H1 (cell line): ENCODE measurements at regions not wholly inside any gene's neighbourhood (a gene's known extent, or its start where the extent isn't known, plus 50 kb on each side); places are given as distances from the start of the nearest gene placed in this dataset.
A peak's percentile ranks its signal among the peaks of the same experiment; 100 is the strongest.

Source experiments
- CTCF ChIA-PET: fragments of 300-600 bp; sonication (Branson Sonifier 250); formaldehyde crosslinking; loops from one replicate; lab custom pipeline; 2021; ENCODE audit not compliant: partially characterized antibody; lab: Charles Lee
- POLR2A ChIA-PET: fragments of 300-600 bp; sonication (Branson Sonifier 250); formaldehyde crosslinking; loops from one replicate; lab custom pipeline; 2021; ENCODE audit warnings: inconsistent platforms; ENCODE audit not compliant: partially characterized antibody; lab: Charles Lee
- DNase-seq, 2 experiments: peaks; one replicate each; pipeline versions ENCODE4 v3.0.0 to v3.0.0-alpha.2; 2010 to 2022; ENCODE audit warnings: low spot score in 2 of 2, low read depth in 1 of 2, mixed read lengths in 1 of 2
- FAIRE-seq: peaks from 2 replicates; lab custom pipeline; 2011; peaks lifted over from hg19 to GRCh38; lab: Jason Lieb, UNC
- H2AFZ ChIP-seq: 2 replicates; pipeline ENCODE4 v1.8.1; 2012; ENCODE audit warnings: low read length, inconsistent platforms
- H2AK5ac ChIP-seq: 2 replicates; pipeline ENCODE4 v1.6.1; 2013; ENCODE audit warnings: low read depth, low read length
- H2BK120ac ChIP-seq: replicated peaks from 2 replicates; pipeline ENCODE3; 2013; ENCODE audit warnings: low read depth, low read length, inconsistent platforms
- H2BK12ac ChIP-seq: 2 replicates; pipeline ENCODE4 v1.6.1; 2013; ENCODE audit warnings: low read depth, low read length
- H2BK15ac ChIP-seq: 2 replicates; pipeline ENCODE4 v1.6.1; 2013; ENCODE audit warnings: low read length
- H2BK20ac ChIP-seq: 2 replicates; pipeline ENCODE4 v1.6.1; 2013; ENCODE audit warnings: low read length
- H2BK5ac ChIP-seq: 2 replicates; pipeline ENCODE4 v1.6.1; 2013; ENCODE audit warnings: low read depth, low read length
- H3K14ac ChIP-seq: 2 replicates; pipeline ENCODE4 v1.6.1; 2013; ENCODE audit warnings: inconsistent platforms; ENCODE audit not compliant: insufficient read length
- H3K18ac ChIP-seq: 2 replicates; pipeline ENCODE4 v1.6.1; 2013; ENCODE audit warnings: low read length; ENCODE audit errors: extremely low read depth
- H3K23ac ChIP-seq: 2 replicates; pipeline ENCODE4 v1.6.1; 2013; ENCODE audit warnings: inconsistent platforms; ENCODE audit not compliant: insufficient read length
- H3K23me2 ChIP-seq: 2 replicates; pipeline ENCODE4 v1.6.1; 2013; ENCODE audit warnings: low read depth, low read length
- H3K27ac ChIP-seq: 2 replicates; pipeline ENCODE4 v1.6.1; 2011; ENCODE audit warnings: low read depth, low read length, inconsistent platforms
- H3K27me3 ChIP-seq, 4 experiments: replicated peaks in 1 of 4; 1 replicate in 1 of 4; 2 replicates in 3 of 4; pipeline versions ENCODE4 v1.6.1 to v1.8.1; 2011 to 2013; ENCODE audit warnings: low read length in 3 of 4, mild to moderate bottlenecking in 3 of 4, inconsistent platforms in 2 of 4, mixed read lengths in 2 of 4, moderate library complexity in 1 of 4; ENCODE audit not compliant: control insufficient read depth in 3 of 4, insufficient read depth in 3 of 4; ENCODE audit errors: extremely low read depth in 1 of 4
- H3K36me3 ChIP-seq, 4 experiments: 2 replicates each; pipeline versions ENCODE4 v1.6.1 to v1.8.1; 2011 to 2013; ENCODE audit warnings: mild to moderate bottlenecking in 4 of 4, low read length in 3 of 4, moderate library complexity in 2 of 4, control low read depth in 1 of 4, inconsistent platforms in 1 of 4; ENCODE audit not compliant: insufficient read depth in 4 of 4, control insufficient read depth in 2 of 4
- H3K4ac ChIP-seq: replicated peaks from 2 replicates; pipeline ENCODE3; 2013; ENCODE audit warnings: low read length, low read depth, mixed read lengths, inconsistent platforms; ENCODE audit not compliant: insufficient read length
- H3K4me1 ChIP-seq, 4 experiments: replicated peaks in 1 of 4; 1 replicate in 1 of 4; 2 replicates in 3 of 4; pipeline versions ENCODE4 v1.6.1 to v1.8.1; 2011 to 2013; ENCODE audit warnings: low read length in 3 of 4, inconsistent platforms in 2 of 4, mixed read lengths in 1 of 4; ENCODE audit not compliant: insufficient read depth in 4 of 4, control insufficient read depth in 3 of 4
- H3K4me2 ChIP-seq, 2 experiments: 2 replicates each; pipeline versions ENCODE4 v1.6.1 to v1.8.1; 2011 to 2013; ENCODE audit warnings: low read depth in 2 of 2, low read length in 2 of 2, control low read depth in 1 of 2, inconsistent platforms in 1 of 2, mild to moderate bottlenecking in 1 of 2; ENCODE audit not compliant: insufficient read depth in 1 of 2
- H3K4me3 ChIP-seq, 4 experiments: fragments of 200-600, 300-600 bp in 1 of 4; sonication (generic), shearing (Covaris generic), sonication (Bioruptor Twin) in 1 of 4; 2 replicates each; pipeline versions ENCODE4 v1.5.1 to v1.8.1; 2011 to 2016; ENCODE audit warnings: low read length in 4 of 4, low read depth in 3 of 4, control low read depth in 2 of 4, inconsistent platforms in 2 of 4, mild to moderate bottlenecking in 2 of 4, mixed read lengths in 1 of 4, moderate library complexity in 1 of 4; ENCODE audit not compliant: insufficient read depth in 2 of 4; ENCODE audit errors: extremely low read depth in 1 of 4
- H3K56ac ChIP-seq: replicated peaks from 2 replicates; pipeline ENCODE3; 2013; ENCODE audit warnings: low read depth, mild to moderate bottlenecking, mixed read lengths, low read length, inconsistent platforms; ENCODE audit not compliant: insufficient read length
- H3K79me1 ChIP-seq: 2 replicates; pipeline ENCODE4 v1.6.1; 2013; ENCODE audit warnings: low read depth, low read length, control low read depth
- H3K79me2 ChIP-seq, 2 experiments: 2 replicates each; pipeline versions ENCODE4 v1.6.1 to v1.8.1; 2012 to 2013; ENCODE audit warnings: low read length in 2 of 2, mild to moderate bottlenecking in 2 of 2, inconsistent platforms in 1 of 2; ENCODE audit not compliant: insufficient read depth in 2 of 2, control insufficient read depth in 1 of 2
- H3K9ac ChIP-seq, 4 experiments: replicated peaks in 1 of 4; 1 replicate in 1 of 4; 2 replicates in 3 of 4; pipeline versions ENCODE4 v1.6.1 to v1.8.1; 2011 to 2013; ENCODE audit warnings: low read depth in 3 of 4, low read length in 3 of 4, control low read depth in 2 of 4, mild to moderate bottlenecking in 2 of 4, moderate library complexity in 2 of 4, inconsistent platforms in 1 of 4; ENCODE audit errors: extremely low read depth in 1 of 4
- H3K9me3 ChIP-seq, 2 experiments: 2 replicates each; pipeline versions ENCODE4 v1.6.1 to v1.8.1; 2012 to 2013; ENCODE audit warnings: mild to moderate bottlenecking in 2 of 2, moderate library complexity in 2 of 2, control low read depth in 1 of 2, inconsistent platforms in 1 of 2, low read depth in 1 of 2, low read length in 1 of 2, mixed read lengths in 1 of 2; ENCODE audit not compliant: insufficient read depth in 2 of 2
- H4K20me1 ChIP-seq, 2 experiments: replicated peaks in 1 of 2; 2 replicates each; pipeline versions ENCODE3 to v1.8.1; 2011 to 2013; ENCODE audit warnings: inconsistent platforms in 2 of 2, low read length in 2 of 2, mild to moderate bottlenecking in 1 of 2; ENCODE audit not compliant: insufficient read depth in 2 of 2, control insufficient read depth in 1 of 2
- H4K5ac ChIP-seq: 2 replicates; pipeline ENCODE4 v1.6.1; 2013; ENCODE audit warnings: low read length, low read depth, mixed read lengths, inconsistent platforms; ENCODE audit not compliant: insufficient read length
- H4K8ac ChIP-seq: 2 replicates; pipeline ENCODE4 v1.8.0; 2013; ENCODE audit warnings: mild to moderate bottlenecking, moderate library complexity, low read length, inconsistent platforms; ENCODE audit not compliant: insufficient read depth; ENCODE audit errors: extremely low read depth
- H4K91ac ChIP-seq: replicated peaks from 2 replicates; pipeline ENCODE3; 2013; ENCODE audit warnings: low read length, mixed read lengths, inconsistent platforms; ENCODE audit not compliant: insufficient read length
- BCL11A ChIP-seq, 2 experiments: IDR thresholded peaks; one replicate each; pipeline ENCODE4 v1.6.1; 2011; ENCODE audit warnings: low read depth in 2 of 2, low read length in 2 of 2, mild to moderate bottlenecking in 2 of 2
- CBX8 ChIP-seq: fragments of 300-800, 300-1000 bp; sonication (generic); IDR thresholded peaks from 2 replicates; pipeline ENCODE4 v1.7.1; 2016; ENCODE audit warnings: low read depth, low read length, borderline replicate concordance
- CEBPB ChIP-seq: IDR thresholded peaks from 2 replicates; pipeline ENCODE4 v1.6.1; 2012; ENCODE audit warnings: low read depth, low read length
- CREB1 ChIP-seq: IDR thresholded peaks from 2 replicates; pipeline ENCODE4 v1.6.1; 2012; ENCODE audit warnings: inconsistent platforms
- CTBP2 ChIP-seq: IDR thresholded peaks from 2 replicates; pipeline ENCODE4 v1.7.0; 2011; ENCODE audit warnings: borderline replicate concordance, mild to moderate bottlenecking, moderate library complexity, mixed read lengths, low read length; ENCODE audit not compliant: insufficient read depth, insufficient read length
- JUND ChIP-seq: IDR thresholded peaks from 2 replicates; pipeline ENCODE4 v1.6.1; 2011; ENCODE audit warnings: mild to moderate bottlenecking, improper control_type of control experiment, low read length
- KDM4A ChIP-seq: IDR thresholded peaks from one replicate; pipeline ENCODE4 v1.7.1; 2012; ENCODE audit warnings: low read depth, mild to moderate bottlenecking, moderate library complexity, low read length, inconsistent platforms; ENCODE audit not compliant: severe bottlenecking
- KDM5A ChIP-seq: fragments of 200-600 bp; IDR thresholded peaks from 2 replicates; pipeline ENCODE4 v1.7.1; 2012; ENCODE audit warnings: mild to moderate bottlenecking, low read length, inconsistent platforms, mixed read lengths
- MAX ChIP-seq: IDR thresholded peaks from 2 replicates; pipeline ENCODE4 v1.6.1; 2012; ENCODE audit warnings: inconsistent platforms
- SP1 ChIP-seq: IDR thresholded peaks from 2 replicates; pipeline ENCODE4 v1.6.1; 2011; ENCODE audit warnings: low read depth, low read length
- YY1 ChIP-seq: IDR thresholded peaks from 2 replicates; pipeline ENCODE4 v1.6.1; 2011; ENCODE audit warnings: low read depth, mild to moderate bottlenecking, low read length
- WGBS, 2 experiments: shearing (Covaris generic) in 1 of 2; methylation state at CpG; one replicate each; pipeline versions ENCODE4 v1.1.6 to v1.1.7; 2013 to 2015; ENCODE audit warnings: low lambda C conversion rate in 2 of 2, mixed read lengths in 2 of 2, inconsistent platforms in 1 of 2, low coverage in 1 of 2, missing lambda C conversion rate in 1 of 2; ENCODE audit not compliant: insufficient replicate concordance in 2 of 2, insufficient coverage in 1 of 2, insufficient read length in 1 of 2; ENCODE audit errors: extremely low coverage in 1 of 2, missing lambda C conversion rate in 1 of 2; 5-methylcytosine and 5-hydroxymethylcytosine counted together

- no peaks in the 10 kb centered on the region for H3K79me2 ChIP-seq
- no peak overlapping the region for H4K5ac ChIP-seq
- no peaks in the 10 kb centered on the region for H3K36me3 ChIP-seq
- no peaks in the 10 kb centered on the region for H3K79me1 ChIP-seq
- H3K23ac ChIP-seq, result no peak overlapping the region
- H3K4ac ChIP-seq, result no peak overlapping the region
- WGBS, 2 experiments, result 100% methylated on average over 3 of the region's 3 CpGs; no CpG with 5 or more reads in 1 of the 2 experiments
- H3K14ac ChIP-seq, result no peak overlapping the region
- TF ChIP-seq CTBP2 (no peak), CREB1 (no peak), YY1 (no peak), BCL11A (IDR thresholded peaks at IDR 0.05; ENCODE audit: low read depth in 2 of 2, low read length in 2 of 2) (no peak), SP1 (no peak), KDM4A (no peak), CEBPB (no peak), KDM5A (no peak), CBX8 (no peak), MAX (no peak), JUND (no peak)
- H2BK20ac ChIP-seq, result no peak overlapping the region
- POLR2A ChIA-PET, result no interaction called here
- no peak overlapping the region for H2AK5ac ChIP-seq
- H3K27me3 ChIP-seq, result no peaks in the 10 kb centered on the region; a peak in 1 of 7 replicates
- H3K27ac ChIP-seq, result no peak overlapping the region
- DNase-seq (peak in 1 of 2 experiments; percentile 3), FAIRE-seq (no peak)
- no peak overlapping the region for H4K8ac ChIP-seq
- no peak overlapping the region for H2BK12ac ChIP-seq
- no peak overlapping the region for H2BK5ac ChIP-seq
- H4K20me1 ChIP-seq, result no peaks in the 10 kb centered on the region
- H3K23me2 ChIP-seq, result no peaks in the 10 kb centered on the region; the same call in 1 of the 2 replicates
- H4K91ac ChIP-seq, result no peak overlapping the region
- H2BK15ac ChIP-seq, result no peak overlapping the region
- H2BK120ac ChIP-seq, result no peak overlapping the region
- CTCF ChIA-PET, result interaction anchor here (0.8 to 7.5 kb wide), 4 partner anchors 12 to 765 kb away, joined by 3 to 39 read pairs (median 4); no protein-coding TSS in a partner anchor
- H3K4me3 ChIP-seq, result no peak overlapping the region
- H2AFZ ChIP-seq, result no peak overlapping the region
- H3K18ac ChIP-seq, result no peak overlapping the region
- H3K4me2 ChIP-seq, result no peak overlapping the region
- H3K9me3 ChIP-seq, result no peaks in the 10 kb centered on the region
- H3K56ac ChIP-seq, result no peak overlapping the region
- 0 out of 7 replicates have a peak, but pooled peaks cover 0 to 3% (median 0%) of the 10 kb centered on the region in 4 experiments for H3K4me1 ChIP-seq
- no peak overlapping the region for H3K9ac ChIP-seq
These were observed 252.6 kb downstream of the CDK5RAP2 start for GRCh38 chr9:120327322-120327721.
